ENCODE measurements at regions not wholly inside any gene's neighbourhood (a gene's known extent, or its start where the extent isn't known, plus 50 kb on each side); places are given as distances from the start of the nearest gene placed in this dataset.

DNA sequence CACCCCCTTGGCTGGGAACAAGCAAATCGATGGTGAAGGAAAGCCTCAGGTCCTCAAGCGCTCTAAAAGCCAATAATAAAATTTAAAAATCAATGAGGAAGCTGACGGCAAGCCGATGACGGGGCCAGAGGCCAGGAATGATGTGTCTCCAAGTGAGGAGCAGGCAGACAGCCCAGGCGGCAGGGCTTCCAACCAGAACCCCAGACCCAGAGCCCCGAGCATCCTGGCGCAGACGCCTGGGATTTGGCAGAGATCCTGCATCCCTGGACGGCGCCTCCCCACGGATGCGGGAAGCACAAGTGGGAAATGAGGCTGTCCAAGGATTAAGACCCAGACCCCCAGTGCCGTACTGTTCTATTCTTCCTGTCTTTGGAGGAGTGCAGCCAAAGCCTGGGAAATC lies 123.0 kb upstream of the PROK2 start:
- TF ChIP-seq CTCF (IDR thresholded peaks at IDR 0.05; ENCODE audit: low read length) (no peak), EZH2 (optimal IDR thresholded peaks at IDR 0.05; ENCODE audit: low read depth, low read length) (no peak), EZH2phosphoT487 (IDR thresholded peaks at IDR 0.05; ENCODE audit: low read length) (no peak)
